ENCODE measurements at regions not wholly inside any gene's neighbourhood (a gene's known extent, or its start where the extent isn't known, plus 50 kb on each side); places are given as distances from the start of the nearest gene placed in this dataset.

- Histone ChIP-seq H3K36me3 (no peaks in the 10 kb centered on the region), H3K9me3 (no peaks in the 10 kb centered on the region), H3K27ac (no peak overlapping the region), H3K4me1 (no peaks in the 10 kb centered on the region), H3K4me3 (no peak overlapping the region), H3K27me3 (ENCODE audit: low read depth) (no peaks in the 10 kb centered on the region)
- DNase-seq (no peak), ATAC-seq (no peak)
- intact Hi-C loops (cut with DNase I): no loop called here
- no peak for TF ChIP-seq CTCF (IDR thresholded peaks at IDR 0.05)
These were observed 634.7 kb upstream of the AUTS2 start for GRCh38 chr7:68963552-68963951.

- H3K4me1 ChIP-seq: no peaks in the 10 kb centered on the region
- no peaks in the 10 kb centered on the region for H3K9me3 ChIP-seq
- TF ChIP-seq CTCF (IDR thresholded peaks at IDR 0.05): no peak
- H3K4me3 ChIP-seq: no peak overlapping the region
- intact Hi-C loops (cut with DNase I): no loop called here
- DNase-seq (no peak), ATAC-seq (no peak)
- no peaks in the 10 kb centered on the region for H3K36me3 ChIP-seq
- H3K27ac ChIP-seq: no peak overlapping the region
- no peaks in the 10 kb centered on the region for H3K27me3 ChIP-seq (ENCODE audit: low read depth)
These were observed 634.2 kb upstream of the AUTS2 start for GRCh38 chr7:68964060-68964459.

GRCh38 chr7:68965351-68965750 is 632.9 kb upstream of the AUTS2 start:
- Histone ChIP-seq H3K4me3 (no peak overlapping the region), H3K4me1 (no peaks in the 10 kb centered on the region), H3K27ac (no peak overlapping the region), H3K27me3 (ENCODE audit: low read depth) (no peaks in the 10 kb centered on the region), H3K9me3 (no peaks in the 10 kb centered on the region), H3K36me3 (no peaks in the 10 kb centered on the region)
- TF ChIP-seq CTCF (IDR thresholded peaks at IDR 0.05): no peak
- no peak for ATAC-seq
- no peak for DNase-seq
- intact Hi-C loops (cut with DNase I): no loop called here

- DNase-seq (no peak), ATAC-seq (no peak)
- no peaks in the 10 kb centered on the region for H3K4me1 ChIP-seq
- no peak for TF ChIP-seq CTCF (IDR thresholded peaks at IDR 0.05)
- intact Hi-C loops (cut with DNase I): no loop called here
- H3K9me3 ChIP-seq: no peaks in the 10 kb centered on the region
- no peaks in the 10 kb centered on the region for H3K36me3 ChIP-seq
- H3K27ac ChIP-seq: no peak overlapping the region
- no peaks in the 10 kb centered on the region for H3K27me3 ChIP-seq (ENCODE audit: low read depth)
- no peak overlapping the region for H3K4me3 ChIP-seq
These were observed 630.7 kb upstream of the AUTS2 start for GRCh38 chr7:68967598-68967997.

GRCh38 chr7:68969571-68969970 is 628.7 kb upstream of the AUTS2 start:
- H3K27me3 ChIP-seq (ENCODE audit: low read depth): no peaks in the 10 kb centered on the region
- no peak for ATAC-seq
- intact Hi-C loops (cut with DNase I): no loop called here
- DNase-seq: no peak
- no peaks in the 10 kb centered on the region for H3K36me3 ChIP-seq
- no peaks in the 10 kb centered on the region for H3K4me1 ChIP-seq
- H3K4me3 ChIP-seq: no peak overlapping the region
- no peaks in the 10 kb centered on the region for H3K9me3 ChIP-seq
- no peak for TF ChIP-seq CTCF (IDR thresholded peaks at IDR 0.05)
- no peak overlapping the region for H3K27ac ChIP-seq

Data from lower lobe of right lung (tissue), 2 donors.